DOHH2 (cell line): ENCODE measurements at regions not wholly inside any gene's neighbourhood (a gene's known extent, or its start where the extent isn't known, plus 50 kb on each side); places are given as distances from the start of the nearest gene placed in this dataset.

Experiments used
- EZH2phosphoT487 ChIP-seq: fragments of 200-600 bp; sonication (generic); IDR thresholded peaks from 2 replicates; pipeline ENCODE4 v1.6.1; 2017; ENCODE audit warnings: borderline replicate concordance, mild to moderate bottlenecking, antibody characterized with exemption, low read length, moderate library complexity, mixed read lengths
- TF ChIP-seq, protein P1 (sequence below): fragments of 200-600 bp; sonication (generic); IDR thresholded peaks from one replicate; pipeline ENCODE4 v1.5.1; 2014; ENCODE audit warnings: antibody characterized with exemption, mild to moderate bottlenecking, low read depth, low read length; ENCODE audit not compliant: poor library complexity, severe bottlenecking

DNA sequence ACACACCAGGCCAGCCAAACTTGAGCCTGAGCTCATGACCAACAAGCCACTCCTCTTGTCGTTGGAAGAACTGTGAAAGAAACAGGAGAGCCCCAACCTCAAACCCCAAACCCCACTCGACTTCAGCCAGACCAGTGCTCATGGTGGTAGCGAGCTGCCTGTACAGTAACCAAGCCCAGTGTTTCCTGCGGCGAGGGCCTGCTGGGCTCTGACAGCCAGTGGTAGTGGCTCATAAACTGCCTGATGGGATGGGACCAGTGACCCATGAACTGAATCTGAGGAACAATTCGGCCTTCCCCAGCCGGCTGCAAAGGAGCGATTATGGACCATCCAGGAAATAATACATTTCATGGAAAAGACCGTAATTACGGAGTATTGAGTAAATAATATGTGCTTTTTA, 191.9 kb downstream of the RPS24 start:
- TF ChIP-seq, protein P1, sequence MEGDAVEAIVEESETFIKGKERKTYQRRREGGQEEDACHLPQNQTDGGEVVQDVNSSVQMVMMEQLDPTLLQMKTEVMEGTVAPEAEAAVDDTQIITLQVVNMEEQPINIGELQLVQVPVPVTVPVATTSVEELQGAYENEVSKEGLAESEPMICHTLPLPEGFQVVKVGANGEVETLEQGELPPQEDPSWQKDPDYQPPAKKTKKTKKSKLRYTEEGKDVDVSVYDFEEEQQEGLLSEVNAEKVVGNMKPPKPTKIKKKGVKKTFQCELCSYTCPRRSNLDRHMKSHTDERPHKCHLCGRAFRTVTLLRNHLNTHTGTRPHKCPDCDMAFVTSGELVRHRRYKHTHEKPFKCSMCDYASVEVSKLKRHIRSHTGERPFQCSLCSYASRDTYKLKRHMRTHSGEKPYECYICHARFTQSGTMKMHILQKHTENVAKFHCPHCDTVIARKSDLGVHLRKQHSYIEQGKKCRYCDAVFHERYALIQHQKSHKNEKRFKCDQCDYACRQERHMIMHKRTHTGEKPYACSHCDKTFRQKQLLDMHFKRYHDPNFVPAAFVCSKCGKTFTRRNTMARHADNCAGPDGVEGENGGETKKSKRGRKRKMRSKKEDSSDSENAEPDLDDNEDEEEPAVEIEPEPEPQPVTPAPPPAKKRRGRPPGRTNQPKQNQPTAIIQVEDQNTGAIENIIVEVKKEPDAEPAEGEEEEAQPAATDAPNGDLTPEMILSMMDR: no peak
- TF ChIP-seq EZH2phosphoT487: no peak
